KMS-11 (cell line): ENCODE measurements at regions not wholly inside any gene's neighbourhood (a gene's known extent, or its start where the extent isn't known, plus 50 kb on each side); places are given as distances from the start of the nearest gene placed in this dataset.

ENCODE experiments used
- H2AFZ ChIP-seq: fragments of 200-600 bp; sonication (generic); 2 replicates; pipeline ENCODE4 v1.6.1; 2016; ENCODE audit warnings: antibody characterized with exemption, mixed run types, low read depth
- H3K27ac ChIP-seq: fragments of 200-600 bp; sonication (generic); 2 replicates; pipeline ENCODE4 v1.6.1; 2016; ENCODE audit warnings: mild to moderate bottlenecking, mixed run types
- H3K27me3 ChIP-seq: fragments of 200-600 bp; sonication (generic); 2 replicates; pipeline ENCODE4 v1.6.1; 2017; ENCODE audit warnings: mild to moderate bottlenecking, low read depth, mixed run types, moderate library complexity; ENCODE audit not compliant: insufficient read depth
- H3K36me3 ChIP-seq: fragments of 200-600 bp; sonication (generic); 2 replicates; pipeline ENCODE4 v1.6.1; 2017; ENCODE audit warnings: mild to moderate bottlenecking, mixed run types; ENCODE audit not compliant: insufficient read depth
- H3K4me1 ChIP-seq: fragments of 200-600 bp; sonication (generic); 2 replicates; pipeline ENCODE4 v1.6.1; 2016; ENCODE audit warnings: mild to moderate bottlenecking, low read depth, mixed run types; ENCODE audit not compliant: poor library complexity, severe bottlenecking
- H3K4me2 ChIP-seq: fragments of 200-600 bp; sonication (generic); 2 replicates; pipeline ENCODE4 v1.7.0; 2016; ENCODE audit warnings: mild to moderate bottlenecking, mixed run types
- H3K4me3 ChIP-seq: fragments of 200-600 bp; sonication (generic); IDR thresholded peaks from 2 replicates; pipeline ENCODE4 v1.6.1; 2017; ENCODE audit warnings: low read depth, low read length, mixed read lengths; ENCODE audit not compliant: insufficient read depth
- H3K79me2 ChIP-seq: fragments of 200-600 bp; sonication (generic); 2 replicates; pipeline ENCODE4 v1.6.1; 2016; ENCODE audit warnings: low read depth, mixed run types; ENCODE audit not compliant: insufficient read depth
- H3K9ac ChIP-seq: fragments of 200-600 bp; sonication (generic); 2 replicates; pipeline ENCODE4 v1.6.1; 2016; ENCODE audit warnings: mild to moderate bottlenecking, mixed run types
- H4K20me1 ChIP-seq: fragments of 200-600 bp; sonication (generic); 2 replicates; pipeline ENCODE4 v1.6.1; 2016; ENCODE audit warnings: mild to moderate bottlenecking, mixed run types; ENCODE audit not compliant: insufficient read depth
- CTCF ChIP-seq: fragments of 200-600 bp; sonication (generic); conservative IDR thresholded peaks from 2 replicates; pipeline ENCODE4 v1.6.1; 2017; ENCODE audit warnings: low read depth, mild to moderate bottlenecking, antibody characterized with exemption, low read length, moderate library complexity, mixed read lengths

DNA sequence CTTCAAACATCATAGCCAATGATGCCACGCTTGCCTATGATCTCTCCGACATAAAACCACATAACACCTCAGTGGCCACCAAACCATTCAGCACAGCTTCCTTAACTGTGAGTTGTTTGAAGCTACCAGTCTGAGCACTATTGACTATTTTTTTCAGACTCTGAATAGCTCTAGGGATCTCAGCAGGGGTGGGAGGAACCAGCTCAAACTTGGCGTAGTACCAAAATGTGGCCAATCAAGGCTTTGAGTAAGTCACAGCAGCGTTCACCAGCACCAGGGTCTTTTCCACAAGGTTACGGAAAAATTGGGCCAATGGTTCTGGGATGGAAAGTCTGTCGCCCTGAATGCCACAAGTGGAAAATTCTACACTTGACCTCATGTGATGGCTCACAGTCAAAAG lies 70.6 kb downstream of the SMPDL3A start:
- no peak for TF ChIP-seq CTCF
- Histone ChIP-seq H3K4me1 (no peaks in the 10 kb centered on the region), H3K27me3 (no peaks in the 10 kb centered on the region), H3K9ac (no peak overlapping the region), H4K20me1 (no peaks in the 10 kb centered on the region), H3K79me2 (no peaks in the 10 kb centered on the region), H3K4me3 (no peak overlapping the region), H3K36me3 (no peaks in the 10 kb centered on the region), H3K27ac (no peak overlapping the region), H3K4me2 (no peak overlapping the region), H2AFZ (no peak overlapping the region)

DNA sequence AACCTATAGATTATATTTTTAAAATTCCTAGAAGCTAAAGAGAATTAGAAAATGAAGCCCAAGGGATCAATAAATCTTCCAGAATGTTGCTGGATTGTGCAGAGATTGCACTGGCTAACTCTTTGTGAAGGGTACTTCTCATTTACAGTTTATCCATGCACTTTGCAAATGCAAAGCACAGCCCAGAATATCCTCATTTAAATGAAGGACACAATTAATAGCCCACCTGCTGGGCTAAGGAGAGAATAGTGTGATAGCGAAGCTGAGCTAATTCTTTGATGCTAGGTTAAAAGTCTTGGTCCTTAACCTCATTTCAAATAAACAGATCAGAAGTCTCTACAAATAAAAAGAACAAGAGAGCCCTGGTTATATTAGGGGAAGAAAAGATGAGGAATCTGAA lies 72.5 kb downstream of the SMPDL3A start:
- Histone ChIP-seq H3K4me3 (no peak overlapping the region), H3K27ac (no peak overlapping the region), H3K4me1 (no peaks in the 10 kb centered on the region), H3K9ac (no peak overlapping the region), H3K36me3 (no peaks in the 10 kb centered on the region), H2AFZ (no peak overlapping the region), H4K20me1 (no peaks in the 10 kb centered on the region), H3K79me2 (no peaks in the 10 kb centered on the region), H3K4me2 (no peak overlapping the region), H3K27me3 (no peaks in the 10 kb centered on the region)
- TF ChIP-seq CTCF: no peak

GRCh38 chr6:122868137-122868536 lies 79.1 kb downstream of the SMPDL3A start:
- Histone ChIP-seq H3K27me3 (no peaks in the 10 kb centered on the region), H3K79me2 (no peaks in the 10 kb centered on the region), H3K27ac (no peak overlapping the region), H3K4me2 (no peak overlapping the region), H3K36me3 (no peaks in the 10 kb centered on the region), H2AFZ (no peak overlapping the region), H3K4me1 (no peaks in the 10 kb centered on the region), H4K20me1 (no peaks in the 10 kb centered on the region), H3K4me3 (no peak overlapping the region), H3K9ac (no peak overlapping the region)
- no peak for TF ChIP-seq CTCF

- Histone ChIP-seq H2AFZ (no peak overlapping the region), H3K27me3 (no peaks in the 10 kb centered on the region), H3K4me1 (no peaks in the 10 kb centered on the region), H3K4me3 (no peak overlapping the region), H3K36me3 (no peaks in the 10 kb centered on the region), H3K4me2 (no peak overlapping the region), H4K20me1 (no peaks in the 10 kb centered on the region), H3K27ac (no peak overlapping the region), H3K79me2 (no peaks in the 10 kb centered on the region), H3K9ac (no peak overlapping the region)
- TF ChIP-seq CTCF: peak; percentile 69
Measured at GRCh38 chr6:122869437-122870024, 80.5 kb downstream of the SMPDL3A start.
